ENCODE measurements at regions not wholly inside any gene's neighbourhood (a gene's known extent, or its start where the extent isn't known, plus 50 kb on each side); places are given as distances from the start of the nearest gene placed in this dataset.

DNA sequence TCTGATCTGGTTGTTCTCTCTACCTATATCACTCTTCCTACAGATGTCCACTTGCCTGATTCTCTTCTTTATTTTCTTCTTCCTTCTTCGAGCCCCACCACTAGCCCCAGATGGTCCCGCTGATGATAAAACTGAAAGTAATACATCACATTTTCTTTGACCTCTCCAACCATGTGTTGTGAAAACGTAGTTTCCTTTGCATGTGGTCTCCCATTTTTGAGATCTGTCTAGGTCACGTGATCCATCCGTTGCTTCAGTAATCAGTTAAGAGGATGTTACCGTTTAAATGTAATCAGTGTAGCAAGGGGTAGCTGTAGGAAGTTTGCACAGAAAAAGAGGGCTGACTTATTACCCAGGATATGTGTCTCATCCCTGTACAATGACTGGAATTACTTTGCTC is 426.3 kb upstream of the TLE4 start:
- DNase-seq (ENCODE audit: low spot score): no peak

DNA sequence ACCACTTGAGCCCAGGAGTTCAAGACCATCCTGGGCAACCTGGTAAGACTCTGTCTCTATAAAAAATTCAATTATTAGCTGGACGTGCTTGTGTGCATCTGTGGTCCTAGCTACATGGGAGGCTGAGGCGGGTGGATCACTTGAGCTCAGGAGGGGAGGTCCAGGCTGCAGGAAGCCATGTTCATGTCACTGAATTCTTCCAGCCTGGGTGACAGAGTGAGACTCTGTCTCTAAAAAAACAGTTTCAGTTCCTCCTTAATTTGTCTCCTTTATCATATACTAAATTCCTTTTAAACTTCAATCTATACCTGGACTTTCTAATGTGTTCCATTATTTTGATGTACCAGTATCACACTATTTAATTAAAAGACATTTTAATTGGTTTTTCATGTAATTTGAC is 422.2 kb upstream of the TLE4 start:
- no peak for DNase-seq (ENCODE audit: low spot score)

DNA sequence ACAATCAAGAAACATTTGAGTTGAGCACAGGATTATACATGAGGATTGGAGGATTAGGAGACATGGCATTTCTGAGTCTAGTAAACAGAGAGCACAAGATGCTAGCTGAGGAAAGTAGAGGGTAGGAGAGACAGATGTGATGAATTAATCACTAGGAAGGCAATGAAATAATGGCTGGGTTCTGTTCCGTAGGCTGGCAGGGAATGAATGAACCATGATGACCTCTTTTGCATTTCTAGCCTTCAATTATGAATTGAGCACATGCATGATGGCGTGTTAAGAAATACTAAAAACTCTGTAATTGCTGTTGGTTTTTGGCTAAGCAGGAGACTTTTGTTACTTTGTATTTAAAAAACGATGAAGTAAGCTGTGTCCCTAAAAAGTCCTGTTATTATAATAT is 420.0 kb upstream of the TLE4 start:
- DNase-seq (ENCODE audit: low spot score): no peak

DNA sequence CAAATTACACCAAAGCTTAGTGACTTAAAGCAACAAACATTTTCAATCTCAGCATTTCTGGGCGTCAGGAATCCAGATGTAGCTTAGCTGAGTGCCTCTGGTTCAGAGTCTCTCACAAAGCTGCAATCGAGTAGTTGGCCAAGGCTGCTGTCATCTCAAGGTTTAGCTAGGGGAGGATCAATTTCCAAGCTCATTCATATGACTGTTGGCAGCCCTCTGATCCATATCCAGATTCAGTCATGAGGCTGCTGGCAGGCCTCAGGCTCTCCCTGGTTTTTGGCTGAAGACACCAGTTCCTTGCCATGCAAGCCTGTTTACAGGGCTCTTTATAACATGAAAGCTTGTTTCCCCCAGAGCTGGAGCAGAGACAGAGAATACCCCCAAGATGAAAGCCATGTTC is 419.5 kb upstream of the TLE4 start:
- DNase-seq (ENCODE audit: low spot score): no peak

DNA sequence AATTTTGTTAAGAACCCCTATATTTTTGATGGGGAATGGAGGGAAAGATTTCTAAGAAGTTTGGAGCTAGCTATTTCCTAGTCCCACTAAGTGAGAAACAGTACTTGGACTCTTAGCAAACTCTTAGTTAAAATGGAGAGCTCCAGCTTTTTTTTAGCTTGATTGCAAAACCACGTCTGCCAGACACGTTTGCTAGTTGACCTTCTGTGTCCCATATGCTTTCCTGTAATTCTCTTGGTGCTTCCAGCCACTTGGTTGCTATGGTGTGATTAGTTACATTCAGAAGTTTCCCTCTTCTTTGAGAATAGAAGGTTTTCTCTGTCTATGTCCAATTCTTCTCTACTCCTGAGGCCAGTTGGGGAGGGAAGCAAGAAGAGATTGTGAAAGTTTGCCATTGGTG is 417.0 kb upstream of the TLE4 start:
- DNase-seq (ENCODE audit: low spot score): no peak

DNA sequence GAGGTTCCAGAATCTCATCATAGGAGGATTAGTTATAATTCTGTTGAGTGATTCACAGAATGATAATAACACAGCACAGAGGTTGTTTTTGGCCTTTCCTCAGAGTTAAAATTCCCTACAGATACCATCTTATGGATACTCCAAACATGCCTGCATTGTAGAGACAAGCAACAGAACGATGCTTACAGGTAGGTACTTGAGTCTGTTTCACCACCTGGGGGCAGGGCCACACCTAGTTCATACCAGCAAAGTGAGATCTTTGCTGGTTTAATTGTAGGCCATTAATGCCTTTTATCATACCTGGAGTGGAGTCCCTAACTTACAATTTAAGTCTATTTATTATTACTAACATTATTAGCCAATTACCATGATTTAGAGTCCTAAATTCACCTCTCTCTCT is 416.5 kb upstream of the TLE4 start:
- no peak for DNase-seq (ENCODE audit: low spot score)

DNA sequence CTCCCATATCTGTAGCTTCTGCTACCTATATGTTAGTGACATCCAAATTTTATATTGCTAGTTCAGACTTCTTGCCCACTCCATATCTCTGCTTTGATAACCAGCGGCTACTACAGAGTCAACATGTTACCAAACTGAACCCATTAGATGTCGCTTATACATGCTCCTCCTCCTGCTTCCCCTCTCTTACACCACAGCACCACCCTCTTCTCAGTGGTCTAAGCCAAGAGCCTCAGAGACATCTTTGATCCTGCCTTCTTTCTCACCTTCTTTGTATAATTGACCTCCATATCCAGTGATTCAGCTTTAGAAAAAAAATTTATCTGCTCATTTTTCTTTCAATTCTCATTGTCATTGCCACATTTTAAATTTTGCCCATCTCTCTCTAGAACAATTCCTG is 408.2 kb upstream of the TLE4 start:
- DNase-seq (ENCODE audit: low spot score): no peak

DNA sequence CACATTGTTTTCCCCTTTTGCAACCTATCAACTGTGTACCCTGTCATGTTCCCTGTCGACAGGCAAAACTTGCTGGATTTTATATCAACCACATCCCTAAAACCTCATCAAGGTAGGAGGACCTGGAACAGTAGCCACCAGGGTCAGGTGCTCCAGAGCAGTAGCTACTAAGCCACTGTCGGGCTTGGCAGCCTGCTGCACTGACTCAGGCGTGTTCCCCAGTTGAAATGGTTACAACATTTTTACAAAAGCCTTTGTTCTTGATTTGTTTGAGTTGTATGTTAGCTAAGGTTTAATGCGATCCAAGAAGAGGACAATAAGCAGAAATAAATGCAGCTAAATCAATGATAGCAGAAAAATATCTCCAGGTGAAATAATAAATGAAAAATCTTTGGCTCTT is 407.4 kb upstream of the TLE4 start:
- DNase-seq (ENCODE audit: low spot score): no peak

DNA sequence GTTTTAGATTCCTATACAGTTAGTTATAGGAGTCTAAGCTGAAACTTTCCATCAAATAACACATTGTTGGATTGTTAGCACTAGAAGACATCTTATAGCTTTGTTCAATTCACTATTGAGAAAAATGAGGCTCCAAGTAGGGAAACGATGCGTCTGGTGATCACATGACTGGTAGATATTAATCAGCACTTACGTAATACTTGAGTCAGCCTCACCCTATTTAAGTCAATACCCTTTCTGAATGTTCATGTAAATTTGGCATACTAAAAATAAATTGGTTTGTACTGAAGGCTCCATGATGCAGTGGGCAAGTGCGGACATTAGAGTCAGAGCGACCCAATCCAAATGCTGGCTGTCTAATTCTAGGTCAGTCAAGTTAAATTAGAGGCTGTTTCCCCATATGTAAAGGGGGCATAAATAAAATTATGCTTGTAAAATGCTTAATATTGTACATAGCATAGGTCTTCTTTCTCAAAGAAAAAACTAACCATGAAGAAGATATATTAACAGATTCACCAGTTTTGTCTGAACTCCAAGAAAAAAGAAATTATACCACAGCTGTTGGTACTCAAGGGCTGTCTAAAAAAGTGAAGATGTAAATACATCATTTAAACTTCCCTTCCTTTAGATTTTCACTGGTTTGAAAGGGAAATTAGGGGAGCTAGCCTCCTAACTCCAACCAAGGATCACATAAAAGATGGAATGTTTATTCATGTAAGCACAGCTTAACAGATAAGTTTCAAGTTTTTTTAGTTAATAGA is 406.6 kb upstream of the TLE4 start:
- DNase-seq (ENCODE audit: low spot score): no peak

DNA sequence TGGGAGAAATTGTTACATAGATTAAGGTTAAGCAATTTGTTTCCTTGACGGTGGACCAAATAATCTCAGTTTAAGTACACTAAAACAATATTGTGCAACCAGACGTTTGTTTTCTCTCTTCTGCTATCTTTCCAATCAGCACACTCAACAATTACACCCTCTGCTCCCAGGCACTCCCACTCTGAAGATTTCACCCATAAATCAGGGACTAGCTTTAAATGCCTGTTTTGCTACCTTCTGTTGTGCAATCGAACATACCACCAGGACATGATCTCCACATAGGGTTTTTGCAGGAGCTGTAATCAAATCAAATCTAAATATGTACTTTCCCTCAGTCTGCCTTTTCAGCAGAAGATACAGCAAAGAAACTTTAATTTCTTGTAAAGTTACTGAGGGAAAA is 405.8 kb upstream of the TLE4 start:
- DNase-seq (ENCODE audit: low spot score): no peak

DNA sequence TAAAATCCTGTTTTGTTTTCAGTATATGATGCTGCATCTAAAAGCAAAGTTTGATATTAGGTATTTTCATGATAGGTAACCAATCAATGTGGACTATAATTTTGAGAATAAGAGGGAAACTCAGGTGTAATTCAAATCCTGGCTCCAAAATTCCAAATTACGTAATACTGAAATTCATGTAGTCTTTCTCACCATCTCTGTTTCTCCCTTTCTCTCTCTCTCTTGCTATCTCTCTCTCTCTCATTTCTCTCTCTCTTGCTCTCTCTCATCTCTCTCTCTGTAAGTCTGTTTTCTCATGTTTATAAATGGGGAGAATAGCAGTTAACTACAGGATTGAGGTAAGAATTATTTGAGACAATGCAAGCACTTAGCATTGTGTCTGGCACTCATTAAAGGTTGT is 401.1 kb upstream of the TLE4 start:
- DNase-seq (ENCODE audit: low spot score): no peak

DNA sequence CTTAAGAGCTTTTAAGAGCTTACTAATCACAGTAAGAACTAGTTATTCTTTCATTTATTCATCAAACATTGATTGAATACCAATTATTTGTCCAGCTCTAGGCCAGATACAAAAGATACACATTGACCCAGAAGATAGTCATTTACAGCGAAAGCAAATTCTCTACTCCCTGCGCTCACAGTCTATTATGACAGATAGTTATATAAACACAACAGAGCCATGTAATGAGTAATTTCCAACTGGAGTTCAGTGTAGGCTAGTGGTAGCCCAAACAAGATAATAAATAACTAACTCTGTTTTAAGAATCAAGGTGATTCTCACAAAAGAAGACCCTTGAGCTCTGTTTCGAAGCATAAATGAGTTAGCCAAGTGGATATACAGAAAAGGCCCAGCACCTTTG is 397.8 kb upstream of the TLE4 start:
- DNase-seq (ENCODE audit: low spot score): no peak

DNA sequence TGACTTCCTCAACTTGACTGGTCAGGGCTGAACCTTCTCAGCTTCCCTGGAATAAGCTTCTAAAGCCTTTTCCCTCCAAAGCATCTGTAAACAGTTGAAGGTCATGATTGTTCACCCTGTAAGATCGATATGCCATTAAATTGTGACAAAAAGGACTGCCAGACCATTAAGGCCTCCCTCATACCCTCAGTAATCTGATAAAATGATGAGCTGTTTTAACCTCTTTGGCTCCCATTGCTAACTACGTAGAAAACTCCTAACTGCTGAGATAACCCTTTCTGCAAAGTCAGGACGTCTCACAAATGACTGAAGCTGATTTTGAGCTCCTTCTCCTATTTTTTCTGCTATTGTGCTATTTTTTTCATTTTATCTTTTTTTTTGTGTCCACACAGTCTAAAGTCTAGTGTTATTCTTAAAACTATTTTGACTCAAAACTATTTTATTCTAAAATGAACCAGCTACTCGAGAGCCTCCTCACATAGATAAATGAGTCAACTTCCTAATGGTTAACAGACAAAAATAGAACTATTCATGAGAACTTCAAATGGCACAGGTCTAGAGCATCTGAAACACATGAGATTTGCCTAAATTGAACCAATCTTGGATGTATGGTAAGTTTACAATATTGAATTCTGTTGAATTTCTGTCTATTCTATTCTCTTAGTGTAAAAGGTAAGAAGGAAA is 395.6 kb upstream of the TLE4 start:
- DNase-seq (ENCODE audit: low spot score): no peak

DNA sequence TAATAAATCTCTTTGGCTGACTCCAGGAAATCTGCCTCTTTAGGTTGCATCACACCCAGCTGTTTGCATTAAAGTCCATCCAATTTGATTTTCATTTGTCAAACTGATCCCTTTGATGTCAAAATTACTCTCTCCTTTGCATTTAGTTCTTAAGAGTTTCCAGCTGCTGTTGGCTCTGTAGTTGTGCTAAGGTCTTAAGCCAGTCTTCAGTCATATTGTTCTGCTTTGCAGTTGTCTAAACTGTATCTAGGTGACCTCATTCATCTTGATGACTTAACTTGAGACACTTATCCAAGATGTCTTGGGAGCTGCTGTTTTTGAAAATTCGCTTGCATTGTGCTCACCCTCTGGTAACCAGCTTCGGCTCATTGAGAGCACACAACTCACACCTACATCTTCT is 386.9 kb upstream of the TLE4 start:
- no peak for DNase-seq (ENCODE audit: low spot score)

DNA sequence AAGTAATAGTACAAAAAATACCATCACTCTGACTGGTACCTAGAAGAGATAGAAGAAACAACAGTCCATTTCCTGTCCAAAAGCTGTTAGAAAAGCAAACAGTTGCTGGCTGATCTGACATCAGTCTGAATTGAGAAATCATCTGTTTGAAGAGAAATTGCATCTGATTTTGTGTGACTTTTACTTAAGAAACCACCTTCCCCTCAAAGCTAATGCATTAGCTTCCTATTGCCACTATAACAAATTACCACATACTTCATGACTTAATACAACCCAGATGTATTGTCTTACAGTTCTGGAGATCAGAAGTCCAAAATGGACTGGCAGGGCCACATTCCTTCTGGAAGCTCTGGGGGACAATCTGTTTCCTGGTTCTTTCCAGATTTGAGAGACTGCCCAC is 385.9 kb upstream of the TLE4 start:
- DNase-seq (ENCODE audit: low spot score): no peak

DNA sequence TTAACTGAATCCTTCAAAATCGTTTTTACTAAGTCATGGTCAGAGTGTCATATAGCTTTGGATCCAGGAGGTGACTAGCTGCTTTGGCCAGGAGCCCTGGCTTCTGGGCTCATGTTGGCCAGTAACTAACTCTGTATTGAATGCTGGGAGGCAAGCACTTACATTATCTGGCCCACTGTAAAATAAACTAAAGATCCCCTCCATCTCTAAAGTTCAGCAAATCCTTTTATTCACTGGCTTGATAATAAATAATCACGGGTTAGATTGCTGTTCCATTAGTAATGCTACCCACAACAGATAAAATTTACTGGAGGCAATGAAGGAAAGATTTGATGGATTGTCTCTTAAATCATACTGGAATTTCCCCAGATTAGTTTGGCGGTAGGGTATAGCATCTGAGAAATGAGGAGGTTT is 382.2 kb upstream of the TLE4 start:
- no peak for DNase-seq (ENCODE audit: low spot score)

DNA sequence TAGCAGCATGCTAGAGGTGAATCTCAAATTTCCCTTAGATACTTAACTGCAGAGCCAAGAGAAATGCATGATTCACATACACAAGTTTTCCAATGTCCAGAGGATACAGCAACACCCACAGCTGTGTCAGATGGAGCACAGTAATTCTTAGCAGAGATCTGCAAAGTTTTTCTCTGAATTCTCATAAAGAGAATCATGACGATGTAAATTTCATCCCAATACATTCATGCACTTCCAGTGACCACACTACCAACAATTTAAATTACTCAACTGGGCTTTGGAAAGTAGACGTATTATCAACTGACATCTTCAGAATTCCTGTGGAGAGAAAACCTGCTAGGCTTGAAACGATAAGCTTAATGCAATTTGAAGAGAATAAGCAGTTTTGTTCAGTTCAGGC is 378.8 kb upstream of the TLE4 start:
- DNase-seq (ENCODE audit: low spot score): no peak

DNA sequence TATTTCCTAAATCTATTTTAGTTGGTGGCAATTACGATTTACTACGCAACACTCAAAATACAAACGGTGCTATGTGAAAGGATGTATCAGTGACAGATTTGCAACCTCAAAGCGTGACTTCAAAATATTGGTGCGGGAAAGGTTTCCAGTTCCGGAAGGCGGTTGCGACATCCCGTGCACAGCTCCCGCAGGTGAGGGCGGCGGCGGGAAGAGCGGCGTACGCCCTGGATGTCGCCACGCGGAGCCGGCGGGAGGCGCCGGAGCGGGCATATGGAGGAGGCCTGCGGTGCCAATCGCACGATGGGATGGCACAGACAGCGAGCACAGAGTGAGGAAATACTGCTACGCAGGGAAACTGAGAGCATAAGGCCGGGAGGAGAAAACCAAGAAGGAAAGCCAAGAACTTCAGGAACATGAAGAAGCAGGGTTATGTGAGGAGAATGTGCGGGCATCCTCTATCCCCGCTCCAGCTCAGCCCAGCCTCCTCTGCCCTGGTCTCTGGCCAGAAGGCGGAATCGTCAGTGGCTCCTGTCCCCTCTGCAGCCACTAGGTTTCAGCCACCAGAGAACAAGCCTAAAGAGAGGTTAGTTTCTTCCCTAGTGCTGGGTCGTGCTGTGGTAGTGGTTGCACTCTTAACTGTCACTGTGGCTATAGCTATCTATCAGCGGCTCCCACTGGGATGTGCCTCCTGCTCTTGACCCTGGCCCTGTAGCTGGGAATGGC is 378.1 kb upstream of the TLE4 start:
- no peak for DNase-seq (ENCODE audit: low spot score)

DNA sequence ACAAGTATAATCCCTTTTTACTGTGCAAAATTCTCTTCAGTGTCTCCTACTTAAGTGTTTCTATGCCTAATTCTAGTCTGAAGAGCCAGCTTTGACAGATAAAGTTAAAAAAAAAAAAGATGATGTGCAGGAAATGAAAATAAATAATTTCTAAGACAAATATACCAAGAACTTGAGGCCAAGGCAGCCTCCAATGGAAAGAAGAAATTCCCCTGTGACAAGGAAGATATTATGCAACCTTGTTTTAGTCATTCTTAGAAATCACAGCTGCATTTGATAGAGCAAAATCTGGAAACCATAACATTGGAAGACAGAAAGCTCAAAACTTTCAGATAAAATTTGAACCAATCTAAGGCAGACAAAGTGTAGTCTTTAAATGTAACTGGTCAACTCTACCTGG is 375.9 kb upstream of the TLE4 start:
- DNase-seq (ENCODE audit: low spot score): no peak

DNA sequence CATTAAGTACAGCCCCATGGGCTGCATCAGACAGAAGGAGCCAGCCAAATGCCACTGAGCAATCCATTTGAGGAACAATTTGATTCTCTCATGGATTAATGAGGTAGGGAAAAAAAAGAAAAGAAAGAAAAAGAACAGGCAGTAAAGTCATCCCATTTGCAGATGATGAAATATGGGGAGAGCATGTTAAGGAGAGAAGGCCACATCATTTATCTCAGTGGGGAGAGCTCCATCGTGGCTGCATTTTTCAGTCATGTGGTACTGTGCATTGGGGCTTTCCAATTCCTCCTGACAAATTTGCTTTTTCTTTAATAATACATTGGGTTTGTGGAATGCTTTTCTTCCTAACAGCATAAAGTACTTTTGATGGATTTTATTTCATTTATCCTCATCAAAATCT is 375.2 kb upstream of the TLE4 start:
- no peak for DNase-seq (ENCODE audit: low spot score)

DNA sequence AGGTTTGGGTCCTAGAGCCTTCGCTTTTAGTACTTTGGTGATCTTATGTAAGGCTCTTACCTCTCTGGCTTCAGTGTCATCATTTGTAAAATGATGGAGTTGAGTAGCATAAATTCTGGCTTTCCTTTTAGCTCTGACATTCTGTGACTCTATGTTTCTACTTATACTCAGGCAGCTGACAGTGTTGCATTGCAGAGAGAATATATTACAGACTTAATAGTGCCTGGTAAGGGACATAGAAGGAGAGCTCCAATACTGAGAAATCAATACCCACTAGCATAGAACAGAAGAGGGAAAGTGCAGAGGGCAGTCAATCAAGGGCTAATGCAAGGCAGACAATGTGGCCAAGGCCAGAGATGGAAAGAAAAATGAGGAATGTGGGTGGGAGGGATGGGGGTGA is 371.4 kb upstream of the TLE4 start:
- DNase-seq (ENCODE audit: low spot score): no peak

DNA sequence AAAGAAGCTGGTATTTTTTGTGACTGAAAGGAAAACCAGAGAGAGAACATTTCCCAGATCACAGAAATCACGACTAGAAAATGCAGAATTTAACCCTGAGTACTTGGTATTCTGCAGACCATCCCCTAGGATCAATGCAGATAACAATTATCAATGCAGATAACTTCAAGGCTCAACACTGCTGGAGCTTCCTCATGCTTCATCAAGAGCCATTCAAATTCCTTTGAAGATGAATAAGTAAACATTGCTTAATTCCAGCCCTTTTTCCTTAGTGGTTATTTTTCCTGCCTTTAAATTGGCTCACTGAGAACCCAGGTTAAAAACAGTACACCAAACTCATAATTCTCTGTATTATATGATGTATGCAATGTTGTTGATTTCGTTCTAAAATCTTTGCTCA is 370.1 kb upstream of the TLE4 start:
- DNase-seq (ENCODE audit: low spot score): no peak

DNA sequence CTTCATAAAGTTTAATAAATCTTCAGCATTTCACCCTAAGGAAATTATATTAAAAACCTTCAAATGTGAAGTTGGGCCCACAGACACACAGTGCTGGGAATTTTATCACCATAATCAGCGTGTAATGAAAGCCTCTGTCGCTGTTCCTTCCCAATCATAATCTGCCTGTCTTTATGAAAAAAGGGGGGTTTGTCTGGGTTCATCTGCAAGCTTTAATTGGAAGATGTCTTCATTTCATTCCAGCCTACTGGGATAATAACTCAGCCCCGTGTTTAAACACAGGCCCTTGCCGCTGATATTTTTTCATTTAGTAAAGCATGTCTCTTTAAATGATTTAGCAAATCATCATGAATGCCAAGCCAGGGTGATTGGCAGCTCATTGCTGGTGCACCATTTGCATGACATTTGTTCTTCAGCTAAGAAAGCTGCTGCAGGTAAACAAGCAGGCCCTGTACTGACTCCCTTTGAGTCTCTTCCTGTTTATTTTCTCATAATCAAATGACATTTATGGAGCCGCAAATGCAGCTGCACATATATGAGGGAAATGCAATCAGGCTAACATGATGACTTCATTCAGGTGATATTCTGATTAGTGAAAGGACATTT is 362.9 kb upstream of the TLE4 start:
- DNase-seq (ENCODE audit: low spot score): no peak

All from pons (tissue), 1 donor.